GM12891 (cell line): ENCODE measurements at regions not wholly inside any gene's neighbourhood (a gene's known extent, or its start where the extent isn't known, plus 50 kb on each side); places are given as distances from the start of the nearest gene placed in this dataset.

Experiments
- POLR2A ChIP-seq: IDR thresholded peaks from 2 replicates; pipeline ENCODE4 v1.6.1; 2011; ENCODE audit warnings: low read depth, low read length, control low read depth
- POLR2AphosphoS5 ChIP-seq: IDR thresholded peaks from 2 replicates; pipeline ENCODE4 v1.6.1; 2011; ENCODE audit warnings: low read depth, low read length, control low read depth
- POU2F2 ChIP-seq: IDR thresholded peaks from 2 replicates; pipeline ENCODE4 v1.6.1; 2011; ENCODE audit warnings: low read depth, mild to moderate bottlenecking, control low read depth, low read length, moderate library complexity
- SPI1 ChIP-seq: IDR thresholded peaks from 2 replicates; pipeline ENCODE4 v1.6.1; 2011; ENCODE audit warnings: low read depth, low read length, control low read depth
- TAF1 ChIP-seq: IDR thresholded peaks from 2 replicates; pipeline ENCODE4 v1.6.1; 2011; ENCODE audit warnings: low read depth, low read length, control low read depth

GRCh38 chr7:115676707-115677106, 353.9 kb downstream of the TFEC start:
- no peak for TF ChIP-seq POLR2A
- TF ChIP-seq TAF1, result no peak
- no peak for TF ChIP-seq POLR2AphosphoS5
- TF ChIP-seq SPI1, result no peak
- TF ChIP-seq POU2F2, result no peak
